ENCODE measurements at regions not wholly inside any gene's neighbourhood (a gene's known extent, or its start where the extent isn't known, plus 50 kb on each side); places are given as distances from the start of the nearest gene placed in this dataset.

DNA sequence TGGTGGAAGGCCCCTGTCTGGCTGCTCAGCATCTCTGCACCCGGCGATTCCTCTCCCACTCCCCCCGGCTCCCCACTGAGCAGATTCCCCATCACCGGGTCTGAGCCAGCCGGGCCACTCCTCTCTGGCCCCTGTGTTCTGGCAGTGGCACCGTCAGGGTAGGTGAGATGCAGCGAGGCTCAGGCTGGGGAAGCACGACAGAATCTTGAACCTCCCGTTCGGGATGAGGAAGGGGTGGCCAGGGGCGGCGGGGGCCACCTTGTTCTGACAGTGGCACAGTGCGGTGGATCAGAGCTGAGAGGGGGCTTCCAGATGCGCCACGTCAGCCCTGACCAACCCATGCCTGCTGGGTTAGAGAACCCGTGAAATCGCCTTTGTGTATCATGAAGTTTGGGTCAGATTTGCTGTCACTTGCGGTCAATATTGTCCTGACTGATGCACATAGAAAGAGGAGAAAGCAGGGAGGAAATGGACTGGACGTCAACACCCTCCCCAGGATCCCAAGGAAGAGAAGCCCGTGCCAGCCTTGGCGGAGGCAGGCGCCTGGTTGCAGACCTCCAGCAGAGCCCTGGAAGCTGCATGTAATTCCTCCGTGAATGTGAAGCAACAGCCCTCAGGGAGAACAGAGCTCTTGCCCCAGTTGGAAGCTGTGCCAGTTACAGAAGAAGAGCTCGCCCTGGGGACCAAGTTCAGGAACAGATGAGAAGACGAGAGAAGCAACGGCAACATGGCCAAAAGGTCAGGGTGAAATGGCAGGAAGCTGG, 137.1 kb upstream of the SFSWAP start:
- TF ChIP-seq, protein P1, sequence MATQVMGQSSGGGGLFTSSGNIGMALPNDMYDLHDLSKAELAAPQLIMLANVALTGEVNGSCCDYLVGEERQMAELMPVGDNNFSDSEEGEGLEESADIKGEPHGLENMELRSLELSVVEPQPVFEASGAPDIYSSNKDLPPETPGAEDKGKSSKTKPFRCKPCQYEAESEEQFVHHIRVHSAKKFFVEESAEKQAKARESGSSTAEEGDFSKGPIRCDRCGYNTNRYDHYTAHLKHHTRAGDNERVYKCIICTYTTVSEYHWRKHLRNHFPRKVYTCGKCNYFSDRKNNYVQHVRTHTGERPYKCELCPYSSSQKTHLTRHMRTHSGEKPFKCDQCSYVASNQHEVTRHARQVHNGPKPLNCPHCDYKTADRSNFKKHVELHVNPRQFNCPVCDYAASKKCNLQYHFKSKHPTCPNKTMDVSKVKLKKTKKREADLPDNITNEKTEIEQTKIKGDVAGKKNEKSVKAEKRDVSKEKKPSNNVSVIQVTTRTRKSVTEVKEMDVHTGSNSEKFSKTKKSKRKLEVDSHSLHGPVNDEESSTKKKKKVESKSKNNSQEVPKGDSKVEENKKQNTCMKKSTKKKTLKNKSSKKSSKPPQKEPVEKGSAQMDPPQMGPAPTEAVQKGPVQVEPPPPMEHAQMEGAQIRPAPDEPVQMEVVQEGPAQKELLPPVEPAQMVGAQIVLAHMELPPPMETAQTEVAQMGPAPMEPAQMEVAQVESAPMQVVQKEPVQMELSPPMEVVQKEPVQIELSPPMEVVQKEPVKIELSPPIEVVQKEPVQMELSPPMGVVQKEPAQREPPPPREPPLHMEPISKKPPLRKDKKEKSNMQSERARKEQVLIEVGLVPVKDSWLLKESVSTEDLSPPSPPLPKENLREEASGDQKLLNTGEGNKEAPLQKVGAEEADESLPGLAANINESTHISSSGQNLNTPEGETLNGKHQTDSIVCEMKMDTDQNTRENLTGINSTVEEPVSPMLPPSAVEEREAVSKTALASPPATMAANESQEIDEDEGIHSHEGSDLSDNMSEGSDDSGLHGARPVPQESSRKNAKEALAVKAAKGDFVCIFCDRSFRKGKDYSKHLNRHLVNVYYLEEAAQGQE (IDR thresholded peaks at IDR 0.05; ENCODE audit: insufficient read depth in 1 of 2, low read depth in 2 of 2, low read length in 2 of 2), result no peak
- TF ChIP-seq POLR2AphosphoS5 (IDR thresholded peaks at IDR 0.05; ENCODE audit: low read depth, low read length) (no peak), TAF1 (IDR thresholded peaks at IDR 0.05; ENCODE audit: borderline replicate concordance, insufficient read depth, low read length) (no peak), FOXP2 (optimal IDR thresholded peaks at IDR 0.05; ENCODE audit: borderline replicate concordance, extremely low read depth, extremely low read length, insufficient read depth) (no peak), SIN3A (IDR thresholded peaks at IDR 0.05; ENCODE audit: borderline replicate concordance, insufficient read depth, low read length) (no peak)

DNA sequence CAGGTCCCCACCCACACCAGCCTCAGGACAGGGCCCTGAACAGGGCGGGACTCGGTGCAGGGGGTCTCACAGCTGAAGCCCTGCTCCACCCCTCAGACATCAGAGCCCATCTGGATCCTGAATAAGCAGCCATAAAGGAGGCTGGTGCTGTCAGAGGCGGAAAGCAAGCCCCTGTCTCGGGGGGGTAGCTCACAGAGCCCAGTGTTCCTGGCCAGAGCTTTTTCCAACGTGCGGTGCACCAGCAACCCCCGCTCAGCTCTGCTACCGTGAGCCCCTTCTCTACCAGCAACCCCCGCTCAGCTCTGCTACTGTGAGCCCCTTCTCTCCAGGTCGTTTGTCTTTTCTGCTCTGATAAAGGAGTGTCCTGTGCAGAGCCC, 136.5 kb upstream of the SFSWAP start:
- TF ChIP-seq SIN3A (IDR thresholded peaks at IDR 0.05; ENCODE audit: borderline replicate concordance, insufficient read depth, low read length) (no peak), FOXP2 (optimal IDR thresholded peaks at IDR 0.05; ENCODE audit: borderline replicate concordance, extremely low read depth, extremely low read length, insufficient read depth) (no peak), TAF1 (IDR thresholded peaks at IDR 0.05; ENCODE audit: borderline replicate concordance, insufficient read depth, low read length) (no peak), POLR2AphosphoS5 (IDR thresholded peaks at IDR 0.05; ENCODE audit: low read depth, low read length) (no peak)
- TF ChIP-seq, protein P1 (IDR thresholded peaks at IDR 0.05; ENCODE audit: insufficient read depth in 1 of 2, low read depth in 2 of 2, low read length in 2 of 2), result no peak

DNA sequence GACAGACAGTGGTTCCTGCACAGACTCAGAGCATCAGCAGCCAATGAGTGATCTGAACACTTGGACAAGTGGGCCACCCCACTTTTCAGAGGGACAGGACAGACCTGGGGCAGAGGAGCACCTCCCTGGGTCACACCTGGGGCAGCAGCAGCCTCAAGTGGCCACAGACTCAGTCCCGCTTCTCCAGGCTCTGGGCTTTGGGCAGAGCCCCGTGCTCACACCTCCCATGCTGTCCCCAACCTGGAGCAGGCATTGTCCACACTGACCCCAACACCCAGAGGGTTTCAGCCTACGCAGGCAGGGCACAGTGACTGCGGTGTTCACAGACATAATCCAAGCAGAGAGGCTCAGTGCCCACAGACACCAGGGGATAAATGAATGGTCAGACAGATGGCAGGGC, 135.5 kb upstream of the SFSWAP start:
- TF ChIP-seq TAF1 (IDR thresholded peaks at IDR 0.05; ENCODE audit: borderline replicate concordance, insufficient read depth, low read length) (no peak), SIN3A (IDR thresholded peaks at IDR 0.05; ENCODE audit: borderline replicate concordance, insufficient read depth, low read length) (no peak), FOXP2 (optimal IDR thresholded peaks at IDR 0.05; ENCODE audit: borderline replicate concordance, extremely low read depth, extremely low read length, insufficient read depth) (no peak), POLR2AphosphoS5 (IDR thresholded peaks at IDR 0.05; ENCODE audit: low read depth, low read length) (no peak)
- TF ChIP-seq, protein P1 (IDR thresholded peaks at IDR 0.05; ENCODE audit: insufficient read depth in 1 of 2, low read depth in 2 of 2, low read length in 2 of 2), result no peak

DNA sequence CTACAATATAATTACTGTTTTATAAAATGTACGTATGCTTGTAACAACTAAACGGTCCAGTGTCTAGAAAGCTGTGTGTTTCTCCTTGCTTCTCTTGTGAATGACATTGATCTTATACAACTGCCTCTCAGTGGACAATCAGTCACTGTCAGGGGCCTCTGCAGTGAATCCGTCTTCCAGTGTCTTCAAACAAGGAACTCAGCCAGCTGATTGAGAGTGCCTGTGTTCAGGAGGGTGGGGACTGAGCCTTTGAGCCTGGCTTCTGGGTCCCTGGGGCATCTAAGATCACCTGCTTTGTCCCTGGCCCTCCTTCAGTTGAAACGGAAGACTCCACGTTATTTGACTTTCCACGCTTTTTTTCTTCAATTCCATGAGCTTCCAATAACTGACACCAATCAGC, 133.1 kb upstream of the SFSWAP start:
- TF ChIP-seq SIN3A (IDR thresholded peaks at IDR 0.05; ENCODE audit: borderline replicate concordance, insufficient read depth, low read length) (no peak), POLR2AphosphoS5 (IDR thresholded peaks at IDR 0.05; ENCODE audit: low read depth, low read length) (no peak), TAF1 (IDR thresholded peaks at IDR 0.05; ENCODE audit: borderline replicate concordance, insufficient read depth, low read length) (no peak), FOXP2 (optimal IDR thresholded peaks at IDR 0.05; ENCODE audit: borderline replicate concordance, extremely low read depth, extremely low read length, insufficient read depth) (no peak)
- TF ChIP-seq, protein P1 (IDR thresholded peaks at IDR 0.05; ENCODE audit: insufficient read depth in 1 of 2, low read depth in 2 of 2, low read length in 2 of 2), result no peak

All from PFSK-1 (cell line).